ENCODE measurements at regions not wholly inside any gene's neighbourhood (a gene's known extent, or its start where the extent isn't known, plus 50 kb on each side); places are given as distances from the start of the nearest gene placed in this dataset.

- FAIRE-seq = no peak
- TF ChIP-seq TAF7 (optimal IDR thresholded peaks at IDR 0.05; ENCODE audit: borderline replicate concordance, low read depth, low read length) = no peak
- TF ChIP-seq EZH2 (IDR thresholded peaks at IDR 0.05; ENCODE audit: low read depth, low read length, severe bottlenecking) = no peak
- TF ChIP-seq CBX5 (IDR thresholded peaks at IDR 0.05; ENCODE audit: low read depth, low read length) = no peak
- no peak for TF ChIP-seq BACH1 (IDR thresholded peaks at IDR 0.05; ENCODE audit: low read length)
- TF ChIP-seq, protein P1, sequence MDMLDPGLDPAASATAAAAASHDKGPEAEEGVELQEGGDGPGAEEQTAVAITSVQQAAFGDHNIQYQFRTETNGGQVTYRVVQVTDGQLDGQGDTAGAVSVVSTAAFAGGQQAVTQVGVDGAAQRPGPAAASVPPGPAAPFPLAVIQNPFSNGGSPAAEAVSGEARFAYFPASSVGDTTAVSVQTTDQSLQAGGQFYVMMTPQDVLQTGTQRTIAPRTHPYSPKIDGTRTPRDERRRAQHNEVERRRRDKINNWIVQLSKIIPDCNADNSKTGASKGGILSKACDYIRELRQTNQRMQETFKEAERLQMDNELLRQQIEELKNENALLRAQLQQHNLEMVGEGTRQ (IDR thresholded peaks at IDR 0.05; ENCODE audit: low read length) = no peak
- TF ChIP-seq, protein P2, sequence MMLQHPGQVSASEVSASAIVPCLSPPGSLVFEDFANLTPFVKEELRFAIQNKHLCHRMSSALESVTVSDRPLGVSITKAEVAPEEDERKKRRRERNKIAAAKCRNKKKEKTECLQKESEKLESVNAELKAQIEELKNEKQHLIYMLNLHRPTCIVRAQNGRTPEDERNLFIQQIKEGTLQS (IDR thresholded peaks at IDR 0.05; ENCODE audit: insufficient read depth, low read depth, low read length) = no peak
- no peak for TF ChIP-seq HDAC2 (IDR thresholded peaks at IDR 0.05; ENCODE audit: borderline replicate concordance in 1 of 2, low read depth in 2 of 2, low read length in 2 of 2)
- TF ChIP-seq ASH2L (IDR thresholded peaks at IDR 0.05; ENCODE audit: low read length) = no peak
- TF ChIP-seq ATF2 (IDR thresholded peaks at IDR 0.05; ENCODE audit: low read length) = no peak
- TF ChIP-seq SP1 (IDR thresholded peaks at IDR 0.05; ENCODE audit: low read depth, low read length) = no peak
Measured at GRCh38 chr14:106812788-106813476, 1286.5 kb downstream of the TMEM121 start.

More at GRCh38 chr14:106812788-106813476, 1286.5 kb downstream of the TMEM121 start:
- Histone ChIP-seq H3K4me2 (ENCODE audit: insufficient read depth in 1 of 2, low read depth in 2 of 2, low read length in 2 of 2) (no peak overlapping the region), H2AFZ (ENCODE audit: low read length) (no peak overlapping the region), H3K23ac (ENCODE audit: insufficient read length) (no peak overlapping the region), H3K36me3 (ENCODE audit: control insufficient read depth in 2 of 4, insufficient read depth in 4 of 4, low read length in 3 of 4) (no peaks in the 10 kb centered on the region), H2BK5ac (ENCODE audit: low read depth, low read length) (no peak overlapping the region), H3K9me3 (ENCODE audit: insufficient read depth in 2 of 2, low read depth in 1 of 2, low read length in 1 of 2) (peaks cover 54 to 66% of the 10 kb centered on the region in 2 experiments), H3K18ac (ENCODE audit: extremely low read depth, low read length) (no peak overlapping the region), H2AK5ac (ENCODE audit: low read depth, low read length) (no peak overlapping the region), H4K91ac (replicated peaks; ENCODE audit: insufficient read length, low read length) (no peak overlapping the region), H2BK12ac (ENCODE audit: low read depth, low read length) (no peak overlapping the region), H3K14ac (ENCODE audit: insufficient read length) (no peak overlapping the region), H2BK20ac (ENCODE audit: low read length) (no peak overlapping the region), H3K56ac (replicated peaks; ENCODE audit: insufficient read length, low read depth, low read length) (no peak overlapping the region), H3K23me2 (ENCODE audit: low read depth, low read length) (no peaks in the 10 kb centered on the region), H2BK15ac (ENCODE audit: low read length) (no peak overlapping the region), H3K79me1 (ENCODE audit: low read depth, low read length) (no peaks in the 10 kb centered on the region), H3K27ac (ENCODE audit: low read depth, low read length) (no peak overlapping the region), H4K20me1 (replicated peaks in 1 of 2; ENCODE audit: control insufficient read depth in 1 of 2, insufficient read depth in 2 of 2, low read length in 2 of 2) (no peaks in the 10 kb centered on the region), H3K4me1 (replicated peaks in 1 of 4; ENCODE audit: control insufficient read depth in 3 of 4, insufficient read depth in 4 of 4, low read length in 3 of 4) (no peaks in the 10 kb centered on the region), H3K27me3 (replicated peaks in 1 of 4; ENCODE audit: control insufficient read depth in 3 of 4, extremely low read depth in 1 of 4, insufficient read depth in 3 of 4, low read length in 3 of 4) (no peaks in the 10 kb centered on the region), H2BK120ac (replicated peaks; ENCODE audit: low read depth, low read length) (no peak overlapping the region), H3K79me2 (ENCODE audit: control insufficient read depth in 1 of 2, insufficient read depth in 2 of 2, low read length in 2 of 2) (no peaks in the 10 kb centered on the region), H4K8ac (ENCODE audit: extremely low read depth, insufficient read depth, low read length) (no peak overlapping the region), H3K4me3 (ENCODE audit: extremely low read depth in 1 of 4, insufficient read depth in 2 of 4, low read depth in 3 of 4, low read length in 4 of 4) (no peak overlapping the region), H3K4ac (replicated peaks; ENCODE audit: insufficient read length, low read depth, low read length) (no peak overlapping the region), H3K9ac (replicated peaks in 1 of 4; ENCODE audit: extremely low read depth in 1 of 4, low read depth in 3 of 4, low read length in 3 of 4) (no peak overlapping the region), H4K5ac (ENCODE audit: insufficient read length, low read depth, low read length) (no peak overlapping the region)
- ChIA-PET POLR2A (ENCODE audit: partially characterized antibody) (no interaction called here), CTCF (ENCODE audit: partially characterized antibody) (no interaction called here)
- 92% methylated on average over 21 of the region's 37 CpGs; no CpG with 5 or more reads in 1 of the 2 experiments for WGBS, 2 experiments (ENCODE audit: extremely low coverage in 1 of 2, insufficient coverage in 1 of 2, insufficient read length in 1 of 2, insufficient replicate concordance in 2 of 2, low coverage in 1 of 2, low lambda C conversion rate in 2 of 2, missing lambda C conversion rate in 1 of 2)
- DNase-seq (ENCODE audit: low read depth in 1 of 2, low spot score in 2 of 2) = no peak

All from H1 (cell line).